ENCODE measurements at regions not wholly inside any gene's neighbourhood (a gene's known extent, or its start where the extent isn't known, plus 50 kb on each side); places are given as distances from the start of the nearest gene placed in this dataset.

- TF ChIP-seq, protein P1, sequence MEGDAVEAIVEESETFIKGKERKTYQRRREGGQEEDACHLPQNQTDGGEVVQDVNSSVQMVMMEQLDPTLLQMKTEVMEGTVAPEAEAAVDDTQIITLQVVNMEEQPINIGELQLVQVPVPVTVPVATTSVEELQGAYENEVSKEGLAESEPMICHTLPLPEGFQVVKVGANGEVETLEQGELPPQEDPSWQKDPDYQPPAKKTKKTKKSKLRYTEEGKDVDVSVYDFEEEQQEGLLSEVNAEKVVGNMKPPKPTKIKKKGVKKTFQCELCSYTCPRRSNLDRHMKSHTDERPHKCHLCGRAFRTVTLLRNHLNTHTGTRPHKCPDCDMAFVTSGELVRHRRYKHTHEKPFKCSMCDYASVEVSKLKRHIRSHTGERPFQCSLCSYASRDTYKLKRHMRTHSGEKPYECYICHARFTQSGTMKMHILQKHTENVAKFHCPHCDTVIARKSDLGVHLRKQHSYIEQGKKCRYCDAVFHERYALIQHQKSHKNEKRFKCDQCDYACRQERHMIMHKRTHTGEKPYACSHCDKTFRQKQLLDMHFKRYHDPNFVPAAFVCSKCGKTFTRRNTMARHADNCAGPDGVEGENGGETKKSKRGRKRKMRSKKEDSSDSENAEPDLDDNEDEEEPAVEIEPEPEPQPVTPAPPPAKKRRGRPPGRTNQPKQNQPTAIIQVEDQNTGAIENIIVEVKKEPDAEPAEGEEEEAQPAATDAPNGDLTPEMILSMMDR (conservative IDR thresholded peaks at IDR 0.05; ENCODE audit: low read length), result no peak
- TF ChIP-seq EZH2phosphoT487 (IDR thresholded peaks at IDR 0.05; ENCODE audit: borderline replicate concordance), result no peak
Observed at GRCh38 chr1:221994274-221994698, 252.4 kb upstream of the DUSP10 start.
